Naive thymus-derived CD4-positive, alpha-beta T cell (primary cell): ENCODE measurements at regions not wholly inside any gene's neighbourhood (a gene's known extent, or its start where the extent isn't known, plus 50 kb on each side); places are given as distances from the start of the nearest gene placed in this dataset.

ENCODE experiments used
- ATAC-seq: fragments of 150-1000 bp; cut with Tn5 transposase; 2 replicates; pipeline ENCODE4 v1.10.0; 2021; ENCODE audit warnings: mild to moderate bottlenecking, moderate library complexity
- CTCF ChIA-PET: fragments of 350-600 bp; sonication (Branson Sonifier 250); formaldehyde crosslinking; loops from one replicate; lab custom pipeline; 2021; ENCODE audit warnings: antibody characterized with exemption; lab: Charles Lee
- POLR2A ChIA-PET: fragments of 350-600 bp; sonication (Branson Sonifier 250); formaldehyde crosslinking; loops from one replicate; lab custom pipeline; 2021; ENCODE audit warnings: antibody characterized with exemption, inconsistent platforms; lab: Charles Lee
- DNase-seq, 9 donors: peaks; one replicate each; pipeline versions ENCODE4 v3.0.0 to v3.0.0-alpha.2; 2020 to 2022; ENCODE audit warnings: mixed read lengths in 1 of 9
- H3K27ac ChIP-seq: one replicate; pipeline ENCODE4 v1.7.0; 2013; ENCODE audit warnings: mild to moderate bottlenecking, low read depth, low read length, moderate library complexity
- H3K27me3 ChIP-seq, 2 donors: one replicate each; pipeline ENCODE4 v1.7.0; 2013; ENCODE audit warnings: low read length in 2 of 2, mild to moderate bottlenecking in 2 of 2, moderate library complexity in 2 of 2; ENCODE audit not compliant: control insufficient read depth in 2 of 2, insufficient read depth in 2 of 2
- H3K36me3 ChIP-seq, 3 experiments: 1 replicate in 2 of 3; 2 replicates in 1 of 3; pipeline ENCODE4 v1.7.0; 2013; ENCODE audit warnings: low read length in 3 of 3, mild to moderate bottlenecking in 3 of 3, moderate library complexity in 1 of 3; ENCODE audit not compliant: insufficient read depth in 3 of 3, control insufficient read depth in 2 of 3
- H3K4me1 ChIP-seq, 2 donors: one replicate each; pipeline ENCODE4 v1.7.0; 2013; ENCODE audit warnings: low read length in 2 of 2, mild to moderate bottlenecking in 2 of 2, moderate library complexity in 1 of 2; ENCODE audit not compliant: control insufficient read depth in 2 of 2, insufficient read depth in 2 of 2
- H3K4me3 ChIP-seq: 2 replicates; pipeline ENCODE4 v1.7.0; 2013; ENCODE audit warnings: mild to moderate bottlenecking, low read length
- H3K9me3 ChIP-seq, 3 experiments: 1 replicate in 2 of 3; 2 replicates in 1 of 3; pipeline ENCODE4 v1.7.0; 2013; ENCODE audit warnings: low read length in 3 of 3; ENCODE audit not compliant: control insufficient read depth in 2 of 3
- H3K27ac Mint-ChIP-seq, 9 donors: one replicate each; pipeline ENCODE4 v1.8.0; 2020 to 2022; ENCODE audit warnings: mixed read lengths in 9 of 9, mild to moderate bottlenecking in 8 of 9, moderate library complexity in 5 of 9, inconsistent platforms in 2 of 9
- H3K27me3 Mint-ChIP-seq, 5 donors: one replicate each; pipeline ENCODE4 v1.8.0; 2021 to 2022; ENCODE audit warnings: mixed read lengths in 5 of 5, mild to moderate bottlenecking in 1 of 5
- H3K36me3 Mint-ChIP-seq, 5 donors: one replicate each; pipeline ENCODE4 v1.8.0; 2020 to 2022; ENCODE audit warnings: mixed read lengths in 5 of 5, mild to moderate bottlenecking in 3 of 5, inconsistent platforms in 1 of 5
- H3K4me1 Mint-ChIP-seq, 7 donors: one replicate each; pipeline ENCODE4 v1.8.0; 2020 to 2022; ENCODE audit warnings: mixed read lengths in 7 of 7, mild to moderate bottlenecking in 3 of 7, inconsistent platforms in 1 of 7
- H3K4me3 Mint-ChIP-seq, 10 donors: one replicate each; pipeline ENCODE4 v1.8.0; 2020 to 2022; ENCODE audit warnings: mild to moderate bottlenecking in 10 of 10, mixed read lengths in 10 of 10, moderate library complexity in 6 of 10, inconsistent platforms in 2 of 10
- H3K9me3 Mint-ChIP-seq, 11 donors: one replicate each; pipeline ENCODE4 v1.8.0; 2020 to 2022; ENCODE audit warnings: mixed read lengths in 11 of 11, mild to moderate bottlenecking in 4 of 11, inconsistent platforms in 1 of 11, moderate library complexity in 1 of 11
- intact Hi-C, 2 donors: fragments of 100-400 bp; cut with micrococcal nuclease; formaldehyde crosslinking; loops; one replicate each; pipeline ENCODE4 v1.15.1; 2023

GRCh38 chr7:157488281-157488680 lies 151.5 kb downstream of the DNAJB6 start:
- DNase-seq (no peak), ATAC-seq (no peak)
- Histone ChIP-seq H3K4me1 (peaks cover 21 to 25% of the 10 kb centered on the region in 2 donors), H3K36me3 (no peaks in the 10 kb centered on the region), H3K4me3 (no peak overlapping the region), H3K27me3 (no peaks in the 10 kb centered on the region), H3K27ac (no peak overlapping the region), H3K9me3 (peaks cover 0 to 4% (median 0%) of the 10 kb centered on the region in 3 experiments)
- Mint-ChIP-seq H3K36me3 (peaks cover 0 to 18% (median 0%) of the 10 kb centered on the region in 5 donors), H3K27ac (no peak overlapping the region), H3K4me3 (no peak overlapping the region), H3K9me3 (peaks cover 0 to 16% (median 6%) of the 10 kb centered on the region in 11 donors), H3K27me3 (peaks cover 0 to 22% (median under 1%) of the 10 kb centered on the region in 5 donors), H3K4me1 (peaks cover 22 to 50% (median 35%) of the 10 kb centered on the region in 7 donors)
- intact Hi-C loops: no loop called here
- CTCF ChIA-PET: no interaction called here
- POLR2A ChIA-PET: interaction anchor here (0.6 kb wide), 1 partner anchor 9 kb away, joined by 4 read pairs; no protein-coding TSS in a partner anchor

- Mint-ChIP-seq H3K27ac (no peak overlapping the region), H3K4me1 (peaks cover 26 to 56% (median 40%) of the 10 kb centered on the region in 7 donors), H3K4me3 (no peak overlapping the region), H3K27me3 (peaks cover 0 to 28% (median 8%) of the 10 kb centered on the region in 5 donors), H3K36me3 (peaks cover 0 to 20% (median 0%) of the 10 kb centered on the region in 5 donors), H3K9me3 (peaks cover 0 to 16% (median 6%) of the 10 kb centered on the region in 11 donors)
- Histone ChIP-seq H3K9me3 (peaks cover 0 to 4% (median 0%) of the 10 kb centered on the region in 3 experiments), H3K4me3 (no peak overlapping the region), H3K36me3 (no peaks in the 10 kb centered on the region), H3K4me1 (peaks cover 21 to 25% of the 10 kb centered on the region in 2 donors), H3K27me3 (no peaks in the 10 kb centered on the region), H3K27ac (no peak overlapping the region)
- ChIA-PET POLR2A (interaction anchor here (0.6 to 3.0 kb wide), 3 partner anchors 15 to 726 kb away, joined by 3 to 20 read pairs (median 11); no protein-coding TSS in a partner anchor), CTCF (no interaction called here)
- no peak for ATAC-seq
- no peak for DNase-seq
- intact Hi-C loops: no loop called here
Observed at GRCh38 chr7:157488966-157489365, 152.2 kb downstream of the DNAJB6 start.
